Kidney tubule cell (primary cell): ENCODE measurements at regions not wholly inside any gene's neighbourhood (a gene's known extent, or its start where the extent isn't known, plus 50 kb on each side); places are given as distances from the start of the nearest gene placed in this dataset.
"Not testable (repeated sequence)": the region's sequence is repeated elsewhere in the genome, so short reads cannot be mapped to it uniquely, and the experiment has no call there.

Experiments used
- DNase-seq: peaks from one replicate; pipeline ENCODE4 v3.0.0-alpha.2; 2018; ENCODE audit warnings: low spot score

DNA sequence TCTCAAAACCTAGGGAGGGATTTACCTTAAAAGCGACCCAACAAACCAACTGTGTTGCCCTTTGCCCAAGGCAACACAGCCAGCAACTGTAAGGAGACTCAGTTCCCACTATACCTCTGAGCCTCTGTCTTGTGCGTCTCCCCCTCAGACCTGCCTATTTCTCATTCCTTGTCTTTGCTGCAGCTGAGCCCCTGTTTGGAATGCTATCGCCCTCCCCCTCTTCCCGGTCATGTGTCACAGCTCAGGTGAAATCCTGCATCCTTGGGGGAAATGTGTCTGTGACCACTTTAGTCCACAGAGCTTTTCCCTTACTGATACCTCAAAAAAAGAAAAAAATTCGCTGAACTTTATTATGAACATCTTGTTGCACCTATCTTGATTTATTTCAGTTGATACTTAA is 52.0 kb upstream of the LRIG1 start:
- DNase-seq = no peak

DNA sequence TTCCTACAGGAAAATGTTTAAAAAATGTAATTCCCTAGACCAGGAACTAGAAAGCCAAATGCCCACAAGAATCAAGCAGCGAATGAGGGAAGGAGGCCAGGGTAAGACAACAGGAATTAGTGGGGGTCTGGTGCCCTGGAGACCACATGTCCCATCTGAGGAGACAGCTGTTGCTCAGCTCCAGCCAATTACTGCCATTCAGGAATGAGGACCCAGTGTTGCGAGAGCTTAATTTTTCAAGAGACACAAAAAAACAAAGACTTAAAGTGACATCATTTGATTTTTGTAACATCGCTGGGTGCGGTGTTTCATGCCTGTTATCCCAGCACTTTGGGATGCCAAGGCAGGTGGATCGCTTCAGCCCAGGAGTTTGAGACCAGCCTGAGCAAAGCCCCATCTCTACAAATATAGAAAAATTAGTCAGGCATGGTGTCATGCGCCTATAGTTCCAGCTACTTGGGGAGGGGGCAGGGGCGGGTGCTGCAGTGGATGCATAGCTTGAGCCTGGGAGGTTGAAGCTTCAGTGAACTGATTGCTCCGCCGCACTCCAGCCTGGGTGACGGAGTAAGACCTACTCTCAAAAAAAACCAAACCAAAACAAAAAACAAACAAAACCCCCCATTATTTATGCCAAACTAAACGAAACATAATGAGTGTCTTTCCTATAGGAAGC is 52.8 kb upstream of the LRIG1 start:
- no peak for DNase-seq

- no peak for DNase-seq
Observed at GRCh38 chr3:66554178-66554577, 53.4 kb upstream of the LRIG1 start.

DNA sequence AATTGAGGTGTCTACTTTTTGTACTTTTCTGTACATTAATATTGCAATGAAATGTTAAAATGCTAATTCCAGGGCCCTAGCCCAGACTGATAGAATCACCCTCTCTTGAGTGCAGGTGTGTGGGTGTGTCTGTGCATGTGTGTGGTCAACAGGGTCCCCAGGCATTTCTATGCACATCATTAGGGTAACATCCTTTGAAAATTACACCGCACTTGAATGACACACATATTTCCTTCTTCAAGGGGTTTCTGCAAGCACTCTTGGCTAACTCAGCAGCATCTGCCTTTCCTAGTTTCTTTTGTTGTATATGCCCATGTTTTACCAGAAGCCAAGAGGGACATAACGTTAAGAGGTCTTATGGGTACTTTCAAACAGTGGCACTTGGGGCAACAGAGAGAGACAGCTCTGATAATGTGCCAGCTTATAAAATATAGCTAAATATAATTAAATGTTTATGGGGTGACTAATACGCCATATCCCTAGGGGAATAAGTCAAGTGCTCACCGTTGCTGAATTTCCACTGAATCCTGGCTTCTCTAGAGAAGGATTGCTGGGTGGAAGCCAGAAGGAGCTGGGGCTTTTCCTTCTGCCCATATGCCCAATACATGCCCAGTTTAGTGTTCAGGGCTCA is 54.5 kb upstream of the LRIG1 start:
- DNase-seq = no peak

- no peak for DNase-seq
Observed at GRCh38 chr3:66557170-66557569, 56.3 kb upstream of the LRIG1 start.

- not testable (repeated sequence) for DNase-seq
Observed at GRCh38 chr3:66559924-66560323, 59.1 kb upstream of the LRIG1 start.

DNA sequence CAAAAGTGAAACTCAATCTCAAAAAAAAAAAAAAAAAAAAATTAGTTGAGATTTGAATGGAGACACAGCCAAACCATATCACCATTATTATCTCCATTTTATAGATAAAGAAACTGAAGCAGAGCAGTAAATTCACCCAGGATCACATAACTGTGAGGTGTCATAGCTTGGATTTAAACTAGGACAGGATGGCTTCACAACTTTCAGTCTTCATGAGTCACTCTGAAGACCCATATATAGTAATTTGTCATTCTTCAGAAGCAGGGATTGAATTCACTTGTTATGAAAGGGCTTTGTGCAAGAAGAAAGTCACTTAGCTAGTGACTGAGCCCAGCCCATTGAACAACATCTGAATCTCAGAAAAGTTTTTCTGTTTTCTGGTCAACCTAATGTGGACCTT is 60.5 kb upstream of the LRIG1 start:
- DNase-seq = peak; percentile 11

- no peak for DNase-seq
Observed at GRCh38 chr3:66565301-66565700, 64.5 kb upstream of the LRIG1 start.

GRCh38 chr3:66567077-66567476 is 66.3 kb upstream of the LRIG1 start:
- DNase-seq = no peak

DNA sequence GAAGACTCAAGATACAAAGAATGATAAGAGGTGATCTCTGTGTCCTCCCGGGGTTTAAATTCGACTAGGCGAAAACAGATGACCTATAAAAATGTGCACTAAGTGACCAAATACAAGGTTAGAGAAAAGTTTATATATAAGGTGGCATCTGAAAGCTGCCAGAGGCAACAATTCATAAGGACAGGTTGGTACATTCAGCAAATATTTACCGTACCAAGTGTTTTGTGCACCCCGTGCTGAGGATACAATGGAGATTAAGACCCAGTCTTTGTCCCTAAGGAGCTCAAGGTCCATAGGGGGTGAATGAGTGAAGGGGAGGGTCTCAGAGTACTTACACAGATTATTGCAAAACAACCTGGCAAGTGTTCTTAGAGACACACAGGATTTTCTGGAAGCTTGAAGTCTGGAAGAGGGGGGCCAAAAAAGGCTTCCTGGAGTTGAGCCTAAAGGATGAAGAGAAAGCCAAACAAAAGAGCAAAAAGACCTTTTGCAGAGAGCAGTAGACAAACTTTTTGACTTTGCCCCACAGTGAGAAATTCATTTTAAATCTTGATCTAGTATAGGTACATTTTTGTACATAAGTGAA is 71.4 kb upstream of the LRIG1 start:
- no peak for DNase-seq

DNA sequence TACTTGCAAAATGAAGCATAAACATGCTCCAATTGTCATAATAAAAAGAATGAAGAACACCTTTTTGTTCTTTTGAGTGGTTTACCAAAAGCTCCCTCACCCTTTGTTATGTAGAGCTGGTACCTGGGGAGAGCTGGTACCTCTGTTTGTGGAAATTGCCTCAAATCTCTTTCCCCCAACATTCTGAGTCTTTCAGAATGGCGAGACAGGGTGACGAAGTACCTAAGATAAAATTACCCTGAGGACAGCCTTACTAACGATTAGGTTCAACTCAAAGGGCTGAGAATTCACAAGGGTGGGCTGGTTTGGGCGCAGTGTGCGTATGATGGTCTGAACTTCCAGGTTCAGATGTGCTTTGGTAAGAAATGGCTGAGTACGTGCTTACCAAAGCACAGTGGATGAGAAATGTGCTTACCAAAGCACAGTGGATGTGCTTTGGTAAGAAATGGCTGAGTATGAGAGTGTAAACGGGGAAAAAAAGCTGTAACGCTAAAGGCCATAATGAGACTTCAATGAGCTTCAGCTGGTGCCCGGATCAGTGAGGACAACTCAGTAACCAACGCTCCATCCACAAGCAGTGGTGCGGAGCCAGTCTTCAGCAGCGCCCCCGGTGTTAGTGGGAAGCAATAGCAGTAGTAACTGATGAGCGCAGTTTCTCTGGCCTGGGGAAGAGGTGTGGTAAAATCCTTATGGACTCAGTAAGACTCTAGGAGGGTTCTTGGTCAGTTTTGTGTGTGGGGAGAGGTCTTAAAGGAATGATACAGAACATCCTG is 72.3 kb upstream of the LRIG1 start:
- no peak for DNase-seq

- DNase-seq = no peak
Observed at GRCh38 chr3:66574091-66574490, 73.3 kb upstream of the LRIG1 start.

- no peak for DNase-seq
Observed at GRCh38 chr3:66577426-66578203, 76.8 kb upstream of the LRIG1 start.

DNA sequence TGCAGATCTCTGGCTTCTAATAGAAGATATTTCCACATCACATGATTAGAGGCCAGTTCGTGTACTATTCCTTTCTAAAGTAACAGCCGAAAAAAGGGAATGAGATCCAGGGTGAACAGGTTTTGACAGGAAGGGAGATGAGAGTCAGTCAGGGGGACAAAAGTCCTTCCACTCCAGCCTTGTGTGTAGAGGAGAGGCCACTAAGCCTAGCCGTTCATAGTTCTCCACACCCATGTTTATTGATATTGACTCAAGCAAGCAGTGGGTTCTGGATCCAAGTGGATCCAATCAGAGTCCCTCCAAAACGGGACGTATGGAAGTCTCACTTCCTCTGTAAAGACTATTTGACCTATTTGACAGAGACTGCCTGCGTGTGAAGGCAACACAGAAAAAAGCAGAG is 80.4 kb upstream of the LRIG1 start:
- DNase-seq = no peak

GRCh38 chr3:66582721-66583423 is 82.0 kb upstream of the LRIG1 start:
- peak; percentile 44 for DNase-seq

DNA sequence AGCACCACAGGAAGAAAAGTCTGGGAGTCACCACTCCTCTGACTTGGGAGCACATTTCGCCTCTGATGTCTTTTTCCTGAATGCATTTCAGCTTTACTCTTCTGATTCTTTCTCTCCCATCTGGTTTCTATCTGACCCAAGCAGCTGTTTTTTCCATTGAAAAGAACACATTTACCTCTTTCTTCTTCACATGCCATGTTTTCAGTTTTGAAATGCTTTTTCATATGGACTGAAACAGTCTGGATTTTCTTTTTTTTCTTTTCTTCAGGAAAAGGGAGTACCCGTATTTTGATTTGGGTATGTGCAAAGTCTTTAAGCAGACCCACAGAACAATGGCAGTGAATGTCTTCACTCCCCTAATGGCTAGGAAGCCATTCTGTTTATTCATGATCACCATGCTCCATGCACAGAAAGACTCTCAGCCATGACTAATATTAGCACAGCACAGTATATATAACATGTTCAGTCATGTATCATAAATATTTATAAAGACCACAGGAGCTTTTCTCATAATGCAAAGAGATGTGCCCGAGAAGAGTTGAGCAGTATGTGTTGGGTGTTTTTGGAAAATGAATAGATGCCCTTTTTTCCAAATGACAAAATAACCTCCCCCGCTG is 82.7 kb upstream of the LRIG1 start:
- DNase-seq = no peak

DNA sequence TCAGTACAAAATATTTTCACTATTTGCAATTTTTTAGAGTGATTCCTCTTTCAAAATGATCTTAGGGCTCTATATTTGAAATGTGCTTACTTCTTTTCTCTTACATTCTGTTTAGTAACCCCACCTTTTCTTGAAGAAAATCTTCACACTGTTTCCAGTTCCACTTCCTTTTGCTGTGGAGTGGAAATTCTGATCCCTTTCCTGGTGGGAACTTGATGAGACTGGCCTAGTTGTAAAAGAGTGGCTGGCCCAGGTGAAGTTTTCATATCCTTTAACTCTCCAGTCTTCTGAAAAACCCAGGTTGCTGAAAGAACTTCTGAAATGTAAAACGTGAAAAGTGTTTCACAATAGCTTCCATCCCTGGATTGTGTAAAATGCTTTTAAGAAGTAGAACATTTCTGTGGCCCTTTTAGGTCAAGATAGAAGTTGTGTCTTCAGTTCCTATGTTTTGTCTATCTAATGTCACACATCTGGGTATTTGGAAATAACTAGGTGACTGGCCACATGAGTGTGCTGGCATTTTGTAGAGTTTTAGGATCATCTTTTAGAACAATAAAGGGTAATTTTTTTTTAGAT is 84.8 kb upstream of the LRIG1 start:
- no peak for DNase-seq

DNA sequence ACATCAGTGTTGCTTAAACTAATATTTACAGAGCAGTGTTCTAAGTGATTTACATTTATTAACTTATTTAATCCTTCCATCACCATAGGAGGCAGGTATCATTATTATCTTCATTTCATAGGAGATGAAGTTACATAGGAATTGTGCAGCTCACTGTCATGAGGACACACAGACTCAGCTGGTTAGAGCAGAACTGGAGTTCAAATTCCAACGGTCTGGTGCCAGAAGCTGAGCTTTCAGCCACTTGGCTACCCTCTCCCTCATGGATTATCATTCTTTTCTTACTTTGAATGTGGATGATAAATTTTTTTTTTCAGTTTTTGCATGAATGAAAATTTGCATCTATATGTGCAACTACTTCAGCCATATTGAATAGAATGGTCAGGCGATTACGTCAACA is 86.0 kb upstream of the LRIG1 start:
- no peak for DNase-seq

DNA sequence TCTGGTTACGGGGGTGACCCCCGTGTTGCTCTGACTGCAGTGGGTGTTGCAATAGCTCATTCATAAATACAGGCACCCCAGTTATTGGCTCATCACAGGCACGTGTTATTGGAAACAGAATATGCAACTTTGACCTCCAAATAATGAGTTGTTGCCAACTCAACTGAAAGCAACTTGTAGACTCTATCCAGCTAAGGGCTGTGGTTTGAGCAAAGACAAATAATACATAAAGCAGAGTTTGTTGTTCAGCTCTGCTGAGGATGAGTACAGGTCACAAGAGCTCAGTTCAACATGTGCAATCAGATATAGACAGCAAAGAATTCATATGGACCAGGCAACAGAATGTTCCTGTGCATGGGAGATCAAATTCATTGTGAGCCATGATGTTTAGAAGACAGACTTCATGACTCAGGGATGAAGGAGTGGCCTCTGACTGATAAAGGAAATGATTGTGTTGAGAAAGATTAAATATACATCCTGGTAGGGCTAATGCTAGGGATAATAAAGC is 87.6 kb upstream of the LRIG1 start:
- no peak for DNase-seq

- DNase-seq = no peak
Observed at GRCh38 chr3:66592016-66592761, 91.4 kb upstream of the LRIG1 start.
